HG03025 (cell line): ENCODE measurements at regions not wholly inside any gene's neighbourhood (a gene's known extent, or its start where the extent isn't known, plus 50 kb on each side); places are given as distances from the start of the nearest gene placed in this dataset.
"Not testable (repeated sequence)": the region's sequence is repeated elsewhere in the genome, so short reads cannot be mapped to it uniquely, and the experiment has no call there.

ENCODE experiments used
- ATAC-seq: cut with Tn5 transposase; IDR thresholded peaks from one replicate; pipeline ENCODE4 v1.9.1; 2021; ENCODE audit warnings: mild to moderate bottlenecking, moderate library complexity; ENCODE audit not compliant: unreplicated experiment, low FRiP score

DNA sequence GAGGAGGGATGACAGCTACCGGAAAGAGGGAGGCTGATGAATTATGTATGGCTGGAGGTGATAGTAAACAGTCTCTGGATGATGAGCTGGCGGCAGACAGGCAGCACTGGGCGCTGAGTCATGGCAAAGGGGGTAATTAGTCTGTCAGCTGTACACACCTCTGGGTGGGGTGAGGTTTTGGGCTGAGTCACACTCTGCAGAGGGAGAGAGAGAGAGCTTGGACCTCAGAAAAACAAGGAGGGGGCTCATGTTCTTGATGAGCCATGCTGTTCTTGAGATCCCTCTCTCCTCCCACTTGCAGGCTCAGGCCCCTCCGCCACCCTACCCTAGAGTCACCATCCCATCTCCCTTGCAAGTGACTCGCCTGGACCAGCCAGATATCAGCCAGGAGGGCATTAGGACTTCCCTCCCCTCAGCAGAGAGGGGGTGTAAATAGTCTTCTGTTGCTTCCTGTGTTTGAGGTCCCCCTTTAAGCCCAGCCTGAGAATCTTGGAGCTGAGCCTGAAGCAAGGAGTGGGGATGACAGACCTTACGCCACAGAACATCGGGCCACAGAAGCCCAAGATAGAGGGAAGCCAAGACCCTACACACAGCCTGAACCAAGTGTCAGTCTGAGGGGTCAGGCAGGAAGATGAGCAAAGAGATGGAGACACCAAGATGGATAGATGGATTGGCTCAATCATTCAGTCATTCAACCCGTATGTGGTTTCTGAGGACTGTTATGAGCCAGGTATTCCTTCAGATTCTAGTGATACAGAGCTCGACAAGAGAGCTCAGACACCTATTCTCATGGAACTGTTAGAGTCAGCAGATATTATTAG, 383.2 kb upstream of the CCL2 start:
- no peak for ATAC-seq

DNA sequence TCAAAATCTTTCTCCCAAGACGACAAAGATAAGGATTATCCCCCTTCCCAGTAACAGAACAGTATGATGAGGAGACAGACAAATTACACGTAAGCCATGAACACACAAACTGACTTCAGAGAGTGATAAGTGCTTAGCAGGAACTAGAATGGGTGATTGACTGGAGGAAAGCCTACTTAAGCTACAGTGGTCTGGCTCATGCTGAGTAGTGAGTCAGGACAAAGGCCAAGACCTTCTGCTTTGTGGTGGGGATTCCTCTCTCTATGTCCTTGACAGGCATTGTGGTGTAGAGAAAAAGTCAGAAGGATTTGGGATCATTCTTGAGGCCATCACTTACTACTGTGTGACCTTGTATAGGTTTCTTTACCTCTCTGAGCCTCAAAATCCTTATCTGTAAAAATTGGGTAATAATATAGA, 381.9 kb upstream of the CCL2 start:
- ATAC-seq: no peak

DNA sequence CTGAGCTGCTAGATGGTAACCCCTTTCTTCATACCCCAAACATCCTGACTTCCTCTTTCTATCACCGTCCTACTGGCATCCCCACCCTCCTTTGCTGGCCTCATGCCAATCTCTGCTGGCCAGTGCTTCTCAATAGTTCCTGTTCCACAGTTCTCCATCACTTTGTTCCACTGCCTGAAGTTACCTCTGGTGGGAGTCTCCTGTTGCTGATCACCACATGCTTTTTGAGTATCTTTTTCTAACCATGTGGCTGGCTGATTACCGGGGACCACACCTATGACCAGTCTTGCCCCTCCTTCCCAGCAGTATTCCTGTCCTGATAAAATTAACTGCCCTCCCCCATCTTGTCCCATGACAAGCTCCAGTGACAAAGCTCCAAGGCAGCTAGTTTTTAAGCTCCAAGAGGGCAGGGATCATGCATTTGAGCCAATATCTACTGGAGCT, 380.4 kb upstream of the CCL2 start:
- no peak for ATAC-seq

DNA sequence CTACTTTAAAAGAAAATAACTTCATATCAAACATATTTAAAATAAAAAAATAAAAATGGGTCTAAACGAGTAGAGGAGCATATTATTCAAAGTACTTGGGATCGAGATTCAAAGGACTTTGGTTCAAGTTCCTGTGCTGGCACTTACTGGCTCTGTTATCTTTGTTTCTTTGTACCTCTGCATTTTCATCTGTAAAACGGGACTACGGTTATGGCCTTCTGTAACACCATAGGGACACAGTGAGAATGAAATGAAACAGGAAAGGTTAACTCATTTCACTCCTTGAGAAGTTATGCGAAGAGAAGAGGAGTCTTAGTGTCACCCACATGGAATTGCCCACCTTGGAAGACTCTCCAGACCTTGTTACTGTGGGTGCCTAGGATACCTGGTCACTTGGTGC, 379.1 kb upstream of the CCL2 start:
- ATAC-seq: no peak

DNA sequence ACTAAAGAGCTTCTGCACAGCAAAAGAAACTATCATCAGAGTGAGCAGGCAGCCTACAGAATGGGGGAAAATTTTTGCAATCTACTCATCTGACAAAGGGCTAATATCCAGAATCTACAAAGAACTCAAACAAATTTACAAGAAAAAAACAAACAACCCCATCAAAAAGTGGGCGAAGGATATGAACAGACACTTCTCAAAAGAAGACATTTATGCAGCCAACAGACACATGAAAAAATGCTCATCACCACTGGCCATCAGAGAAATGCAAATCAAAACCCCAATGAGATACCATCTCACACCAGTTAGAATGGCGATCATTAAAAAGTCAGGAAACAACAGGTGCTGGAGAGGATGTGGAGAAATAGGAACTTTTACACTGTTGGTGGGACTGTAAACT, 372.8 kb upstream of the CCL2 start:
- not testable (repeated sequence) for ATAC-seq

DNA sequence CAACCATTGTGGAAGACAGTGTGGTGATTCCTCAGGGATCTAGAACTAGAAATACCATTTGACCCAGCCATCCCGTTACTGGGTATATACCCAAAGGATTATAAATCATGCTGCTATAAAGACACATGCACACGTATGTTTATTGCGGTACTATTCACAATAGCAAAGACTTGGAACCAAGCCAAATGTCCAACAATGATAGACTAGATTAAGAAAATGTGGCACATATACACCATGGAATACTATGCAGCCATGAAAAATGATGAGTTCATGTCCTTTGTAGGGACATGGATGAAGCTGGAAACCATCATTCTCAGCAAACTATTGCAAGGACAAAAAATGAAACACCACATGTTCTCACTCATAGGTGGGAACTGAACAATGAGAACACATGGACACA, 372.4 kb upstream of the CCL2 start:
- not testable (repeated sequence) for ATAC-seq

DNA sequence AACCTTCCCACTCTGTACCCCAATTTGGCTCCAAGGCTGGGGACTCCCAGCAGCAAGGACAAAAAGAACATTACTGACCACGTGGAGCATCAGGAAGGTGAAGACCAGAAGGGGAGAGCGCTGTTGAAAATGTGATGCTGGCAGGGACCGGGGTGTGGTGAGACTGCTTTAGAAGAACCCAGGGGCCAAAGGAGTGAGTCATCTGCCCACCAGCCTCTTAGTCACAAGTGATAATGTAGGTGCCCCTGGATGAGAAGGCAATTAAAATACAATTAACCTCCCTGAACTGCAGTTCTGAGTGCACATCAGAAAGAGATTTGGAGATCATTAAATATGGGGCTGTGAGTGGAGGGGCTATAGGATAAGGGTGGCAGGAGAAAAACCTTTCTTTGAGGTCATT, 366.6 kb upstream of the CCL2 start:
- no peak for ATAC-seq

DNA sequence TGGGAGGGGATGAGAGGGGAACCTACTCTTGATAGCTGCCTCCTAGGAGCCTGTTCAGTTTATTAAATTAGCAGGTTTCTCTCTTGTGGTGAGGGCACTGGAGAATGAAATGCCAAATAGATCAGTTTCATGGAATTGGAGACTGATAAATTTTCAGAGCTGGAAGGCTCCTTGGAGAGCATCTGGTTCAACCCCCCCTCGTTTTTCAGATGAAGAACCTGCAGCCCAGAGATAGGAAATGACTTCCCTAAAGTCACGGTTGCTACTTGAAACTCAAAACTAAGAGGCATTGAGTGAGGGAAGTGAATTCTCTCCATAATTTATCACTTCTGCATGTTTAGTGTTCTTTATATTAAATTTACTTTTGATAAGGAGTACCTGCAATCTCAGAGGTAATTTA, 366.0 kb upstream of the CCL2 start:
- ATAC-seq: no peak

DNA sequence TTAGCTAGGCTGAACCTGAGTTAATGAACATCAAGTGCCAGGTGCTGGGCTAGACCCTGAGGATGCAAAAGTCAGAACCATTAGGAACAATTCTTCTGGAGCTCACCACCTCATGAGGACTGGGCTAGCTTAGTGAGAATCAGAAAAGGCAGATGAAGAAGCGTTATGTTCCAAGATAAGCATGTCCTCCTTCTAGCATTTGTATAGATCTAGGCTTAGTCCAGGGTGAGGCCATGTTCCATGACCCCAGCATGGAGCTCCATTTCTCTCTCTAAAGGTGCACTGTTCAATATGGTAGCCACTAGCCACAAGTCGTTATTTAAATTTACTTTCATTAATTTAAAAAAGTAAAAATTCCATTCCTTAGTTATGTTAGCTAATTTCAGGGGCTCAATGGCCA, 365.3 kb upstream of the CCL2 start:
- ATAC-seq: no peak

DNA sequence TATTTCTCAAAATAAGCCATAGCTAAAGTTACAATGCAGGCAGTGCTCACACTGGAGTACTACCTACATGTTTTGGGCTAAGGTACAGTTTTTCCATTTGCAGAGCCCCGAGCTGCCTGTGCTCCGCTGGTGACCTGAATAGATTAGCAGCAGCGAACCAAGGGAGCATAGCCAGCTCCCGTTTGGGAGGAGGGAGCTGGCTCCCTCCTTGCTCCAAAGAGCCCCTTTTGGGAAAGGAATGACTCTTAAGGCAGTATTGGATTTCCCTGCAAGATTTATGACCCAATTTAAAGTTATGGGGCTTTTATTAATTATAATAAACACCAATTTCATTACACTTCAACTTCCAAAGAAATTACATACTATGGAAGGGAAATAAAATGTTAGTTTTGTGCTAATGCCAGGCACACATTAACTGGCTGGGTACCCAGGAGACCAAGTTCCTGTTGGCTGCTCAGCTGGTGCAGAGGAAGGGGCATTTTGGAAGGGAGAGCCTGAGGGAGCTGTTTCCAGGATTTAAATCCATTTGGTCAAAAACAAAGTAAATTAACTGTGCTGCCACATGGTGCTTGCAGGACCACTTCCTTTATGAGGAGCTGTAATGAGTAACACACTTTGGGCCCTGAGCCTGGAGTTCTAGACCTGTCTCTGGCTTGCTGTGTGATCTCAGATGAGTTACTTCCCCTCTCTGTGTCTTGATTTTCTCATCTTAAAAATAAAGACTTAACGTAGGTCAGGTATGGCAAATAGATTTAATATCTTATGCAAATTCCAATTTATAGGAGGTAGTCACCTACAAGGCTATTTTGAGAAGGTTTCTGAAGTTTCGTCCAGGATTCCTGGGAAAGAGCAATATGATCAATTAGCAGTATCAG, 362.1 kb upstream of the CCL2 start:
- no peak for ATAC-seq

DNA sequence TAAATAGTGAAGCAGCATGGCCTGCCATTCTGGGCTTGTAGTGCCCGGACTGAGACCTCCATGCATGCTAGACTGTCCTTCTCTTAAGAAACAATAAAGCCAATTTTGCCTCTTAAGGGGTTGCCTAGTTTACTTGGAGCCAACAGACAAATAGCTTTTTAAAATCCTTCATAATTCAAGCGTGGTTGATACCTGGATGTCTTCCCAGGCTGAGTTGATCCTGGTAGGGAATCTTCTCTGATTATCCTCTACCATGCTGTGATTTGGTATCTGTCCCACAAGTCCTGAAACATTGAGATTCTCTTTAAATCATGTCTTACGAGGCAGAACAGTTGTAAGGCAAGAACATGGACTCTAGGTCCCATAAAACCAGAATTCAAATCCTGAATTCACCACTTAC, 359.6 kb upstream of the CCL2 start:
- ATAC-seq: no peak

DNA sequence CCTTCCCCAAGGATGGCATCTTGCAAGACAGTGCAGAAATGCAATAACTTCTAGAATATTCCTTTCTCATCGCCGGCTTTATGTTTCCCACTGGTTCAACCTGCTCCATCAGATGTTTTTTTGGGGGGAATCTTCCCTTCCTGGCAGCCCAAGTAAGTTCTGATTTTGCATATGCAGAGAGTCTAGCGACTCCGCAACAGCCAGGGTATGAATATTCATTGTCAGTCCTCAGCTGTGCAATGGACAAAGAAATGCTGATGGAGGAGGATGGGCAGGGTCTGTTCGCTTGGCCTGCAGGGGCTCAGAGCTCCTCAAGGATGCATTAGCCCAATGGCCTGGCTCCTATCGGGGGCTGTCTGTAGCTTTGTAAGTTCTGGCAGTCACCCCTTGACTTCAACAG, 358.8 kb upstream of the CCL2 start:
- ATAC-seq: no peak

DNA sequence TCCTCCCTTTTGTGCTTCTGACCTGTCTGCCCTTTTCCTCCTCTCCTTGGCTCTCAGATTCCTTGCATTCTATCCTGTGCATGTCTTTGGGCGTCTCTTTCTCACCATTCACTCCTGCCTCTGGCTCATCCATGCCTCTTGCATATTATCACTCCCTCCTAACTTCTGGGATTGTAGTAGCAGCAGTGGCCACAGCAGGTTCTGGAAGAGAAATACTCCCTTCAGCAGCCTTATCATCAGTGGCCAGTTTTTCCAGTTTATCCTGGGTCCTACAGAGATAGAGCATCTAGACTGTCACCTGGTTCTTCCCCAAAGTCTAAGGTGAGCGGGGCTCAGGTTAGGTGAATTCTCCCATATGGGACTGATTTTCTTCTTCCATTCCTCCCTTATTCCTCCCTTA, 354.0 kb upstream of the CCL2 start:
- ATAC-seq: no peak

DNA sequence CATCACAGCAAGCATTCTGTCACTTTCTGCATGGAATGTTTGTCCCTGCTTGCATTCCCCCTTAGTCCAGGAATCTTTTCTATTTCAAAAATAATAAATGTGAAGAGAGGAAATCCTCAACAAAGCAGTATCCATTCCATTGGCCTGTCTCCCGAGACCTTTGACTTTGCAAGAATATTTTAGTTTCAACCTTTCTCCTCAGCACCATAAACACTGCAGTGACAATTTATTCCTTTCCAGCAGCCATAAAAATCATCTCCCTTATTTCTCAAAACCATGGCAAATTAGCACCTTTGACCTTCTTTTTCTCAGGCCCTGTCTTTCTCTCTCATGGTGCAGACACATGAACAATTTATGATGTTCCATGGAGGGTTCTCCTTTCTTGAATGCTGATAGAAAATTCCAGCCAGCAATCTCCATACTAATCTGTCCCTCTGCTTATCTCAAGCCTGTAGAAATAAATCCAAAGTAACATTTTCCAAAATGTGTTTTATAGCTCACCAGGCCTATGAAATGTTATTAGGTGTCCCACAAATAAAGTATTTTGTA, 352.1 kb upstream of the CCL2 start:
- no peak for ATAC-seq

DNA sequence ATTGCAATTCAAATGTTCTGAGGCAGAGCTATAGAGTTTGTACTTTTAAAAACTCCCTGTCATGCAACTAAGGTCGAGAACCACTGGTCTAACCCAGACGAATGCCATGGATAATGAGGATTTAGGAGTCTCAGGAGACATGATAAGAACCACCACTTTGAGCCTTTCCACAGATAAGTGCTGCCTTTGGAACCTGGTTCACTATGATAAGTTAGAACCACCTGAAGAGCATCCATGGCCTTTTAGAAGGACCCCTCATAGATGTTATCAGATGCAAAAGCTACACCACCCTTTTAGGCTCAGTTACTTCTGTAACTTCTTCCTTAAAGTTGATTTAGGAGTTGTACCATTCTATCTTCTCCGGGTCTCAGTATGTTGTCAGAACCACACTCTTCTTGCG, 350.6 kb upstream of the CCL2 start:
- ATAC-seq: no peak

DNA sequence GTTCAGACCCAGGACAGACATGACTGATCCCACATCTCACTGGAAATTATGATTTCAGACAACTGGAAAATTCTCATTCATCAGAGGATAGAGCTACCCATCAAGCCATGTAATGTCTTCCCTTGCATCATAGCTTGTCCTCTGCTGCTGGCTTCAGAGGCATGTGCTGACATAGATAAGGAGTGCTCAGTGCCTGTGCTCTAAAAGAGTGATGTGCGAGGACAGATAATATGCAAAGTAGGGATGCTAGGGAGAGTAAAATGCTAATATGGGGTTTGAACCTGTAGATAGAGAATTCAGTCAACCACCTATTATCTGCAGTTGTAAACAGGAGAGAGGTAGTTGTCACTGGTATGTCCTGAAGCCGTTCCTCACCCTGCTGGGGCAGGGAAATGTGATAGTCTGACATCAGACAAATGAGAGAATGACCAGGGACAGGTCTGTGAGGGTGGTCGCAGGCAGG, 349.7 kb upstream of the CCL2 start:
- no peak for ATAC-seq

DNA sequence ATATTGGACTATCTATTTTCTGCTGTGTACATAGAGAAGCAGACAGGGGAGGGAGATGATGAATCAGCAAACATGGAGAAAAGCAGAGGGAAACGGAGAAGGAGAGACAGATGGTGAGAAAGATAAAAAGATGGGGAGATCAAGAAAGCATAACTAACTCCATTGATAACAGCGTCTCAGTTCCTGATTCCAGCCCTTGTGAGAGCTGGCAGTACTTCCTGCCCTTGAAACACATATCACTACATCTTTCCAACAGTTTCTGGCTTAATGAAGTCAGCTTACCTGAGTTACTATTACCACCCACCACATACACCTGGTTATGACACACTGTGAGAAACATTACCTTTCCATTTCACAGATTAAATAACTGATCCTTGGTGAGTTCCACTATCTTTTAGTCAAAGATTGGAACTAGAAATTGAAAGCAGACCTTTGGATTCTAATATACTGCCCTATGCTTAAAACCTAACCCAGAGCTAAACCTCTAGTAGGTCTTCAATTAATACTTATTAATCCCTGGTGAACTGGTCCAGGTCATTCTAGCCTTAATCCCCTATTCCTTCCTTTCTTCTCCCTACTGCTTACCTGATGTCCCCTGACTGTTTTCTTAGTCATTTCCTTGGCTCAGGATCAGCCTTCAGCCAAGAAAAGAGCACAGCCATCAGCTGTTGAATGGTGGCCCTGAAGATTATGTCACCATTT, 346.6 kb upstream of the CCL2 start:
- ATAC-seq: no peak

DNA sequence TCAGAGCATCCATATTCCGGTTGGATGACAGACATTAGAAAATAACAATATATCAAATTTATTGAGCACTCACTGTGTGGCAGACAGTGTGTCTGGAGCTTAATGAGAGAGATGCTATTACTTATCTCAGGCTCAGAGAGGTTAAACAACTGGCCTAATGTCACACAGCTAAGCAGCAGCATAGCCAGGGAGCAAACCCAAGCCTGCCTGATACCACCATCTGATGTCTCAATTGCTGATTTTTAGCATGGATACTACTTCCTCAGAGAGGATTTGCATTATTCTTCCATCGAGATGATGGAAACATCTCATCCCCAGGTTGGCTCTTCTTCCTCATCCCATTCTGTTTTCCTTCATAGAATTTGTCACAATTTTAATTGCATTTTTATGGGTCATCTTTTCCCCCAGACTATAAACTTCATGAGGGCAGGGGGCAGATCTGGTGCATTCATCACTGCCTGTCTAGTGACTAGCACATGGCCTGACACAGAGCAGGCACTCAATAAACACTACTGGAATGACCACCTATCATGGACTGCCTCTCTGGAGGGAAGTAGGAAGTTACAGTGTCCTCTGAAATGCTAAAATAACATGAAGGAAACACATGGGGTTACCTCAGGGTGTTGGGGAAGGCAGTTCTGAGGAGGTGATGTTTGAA, 344.8 kb upstream of the CCL2 start:
- no peak for ATAC-seq

DNA sequence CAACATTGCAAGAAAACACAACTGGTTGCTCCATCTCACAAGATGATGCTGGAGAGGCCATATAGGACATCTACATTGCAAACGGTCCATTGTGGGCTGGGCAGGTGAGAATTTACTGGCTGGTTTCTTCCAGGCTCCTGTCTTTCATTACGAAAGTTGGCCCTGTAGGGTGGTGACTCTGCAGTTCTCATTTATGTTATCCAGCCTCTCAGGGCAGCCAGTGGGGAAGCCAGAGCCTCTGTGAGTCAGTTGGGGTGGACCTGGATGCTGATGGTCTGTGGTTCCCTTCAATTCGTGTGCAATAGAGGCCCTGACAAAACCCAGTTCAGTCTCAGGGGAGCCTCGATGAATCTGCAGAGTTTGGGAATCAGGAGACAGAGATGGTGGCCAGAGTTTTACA, 341.0 kb upstream of the CCL2 start:
- ATAC-seq: no peak

DNA sequence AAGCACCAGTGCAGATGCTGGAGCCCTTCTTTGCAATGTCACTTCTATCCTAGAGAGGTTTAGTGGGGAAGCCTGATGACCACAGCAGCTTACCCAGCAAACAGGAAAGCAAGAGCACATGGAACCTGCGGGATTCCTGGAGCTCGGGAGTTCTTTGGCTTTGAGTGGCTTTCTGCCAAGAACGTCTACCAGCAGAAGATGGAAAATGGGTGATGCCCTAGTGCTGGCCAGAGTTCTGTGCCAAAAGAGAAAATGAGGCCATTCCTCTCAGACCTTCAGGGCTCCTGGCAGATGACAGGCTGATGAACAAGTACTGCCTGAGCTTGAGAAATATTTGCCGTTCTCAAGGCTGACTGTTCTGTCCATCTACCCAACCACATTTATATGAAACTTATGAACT, 332.1 kb upstream of the CCL2 start:
- ATAC-seq: no peak
